ENCODE measurements at regions not wholly inside any gene's neighbourhood (a gene's known extent, or its start where the extent isn't known, plus 50 kb on each side); places are given as distances from the start of the nearest gene placed in this dataset.
A peak's percentile ranks its signal among the peaks of the same experiment; 100 is the strongest.
"Not testable (repeated sequence)": the region's sequence is repeated elsewhere in the genome, so short reads cannot be mapped to it uniquely, and the experiment has no call there.

GRCh38 chr11:34830648-34831047 lies 85.5 kb downstream of the APIP start:
- Histone ChIP-seq H3K4me3 (ENCODE audit: low read length) (no peak overlapping the region), H3K9me3 (replicated peaks; ENCODE audit: control insufficient read depth, low read depth, low read length) (no peaks in the 10 kb centered on the region), H3K4me1 (ENCODE audit: control insufficient read depth, insufficient read depth, low read length) (peaks cover 4% of the 10 kb centered on the region), H3K27me3 (ENCODE audit: control insufficient read depth, insufficient read depth, low read length) (no peaks in the 10 kb centered on the region), H3K36me3 (ENCODE audit: control insufficient read depth, insufficient read depth, low read length) (no peaks in the 10 kb centered on the region), H3K27ac (ENCODE audit: low read length) (no peak overlapping the region)
- WGBS (ENCODE audit: insufficient coverage): 72% methylated on average over 8 of the region's 8 CpGs
- DNase-seq: no peak

DNA sequence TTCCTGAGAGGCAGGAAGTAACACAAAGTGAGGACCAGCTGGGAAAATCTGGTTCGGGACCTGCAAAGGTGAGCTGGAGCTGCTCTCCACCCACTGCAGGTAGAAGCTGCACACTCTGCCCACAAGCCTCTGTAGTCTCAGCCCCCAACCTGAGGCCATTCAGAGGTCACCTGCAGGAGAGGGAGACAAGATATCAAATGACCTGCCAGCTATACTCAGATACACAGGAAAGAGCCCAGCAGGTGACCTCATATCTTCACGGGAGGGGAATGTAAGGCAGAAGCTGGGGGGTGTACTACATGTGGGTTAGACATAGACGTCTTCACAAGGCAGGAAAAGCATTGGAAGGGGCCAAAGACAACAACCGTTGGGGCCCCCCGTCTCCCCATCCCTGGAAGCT lies 86.1 kb downstream of the APIP start:
- H3K4me3 ChIP-seq (ENCODE audit: low read length): no peak overlapping the region
- no peaks in the 10 kb centered on the region for H3K9me3 ChIP-seq (replicated peaks; ENCODE audit: control insufficient read depth, low read depth, low read length)
- DNase-seq: no peak
- no peaks in the 10 kb centered on the region for H3K36me3 ChIP-seq (ENCODE audit: control insufficient read depth, insufficient read depth, low read length)
- H3K27me3 ChIP-seq (ENCODE audit: control insufficient read depth, insufficient read depth, low read length): no peaks in the 10 kb centered on the region
- H3K4me1 ChIP-seq (ENCODE audit: control insufficient read depth, insufficient read depth, low read length): peaks cover 4% of the 10 kb centered on the region
- 41% methylated on average over 3 of the region's 5 CpGs for WGBS (ENCODE audit: insufficient coverage)
- H3K27ac ChIP-seq (ENCODE audit: low read length): no peak overlapping the region

- Histone ChIP-seq H3K4me3 (ENCODE audit: low read length) (no peak overlapping the region), H3K9me3 (replicated peaks; ENCODE audit: control insufficient read depth, low read depth, low read length) (no peaks in the 10 kb centered on the region), H3K27ac (ENCODE audit: low read length) (no peak overlapping the region), H3K27me3 (ENCODE audit: control insufficient read depth, insufficient read depth, low read length) (no peaks in the 10 kb centered on the region), H3K4me1 (ENCODE audit: control insufficient read depth, insufficient read depth, low read length) (peaks cover 9% of the 10 kb centered on the region), H3K36me3 (ENCODE audit: control insufficient read depth, insufficient read depth, low read length) (no peaks in the 10 kb centered on the region)
- no CpG with 5 or more reads among the region's 1 CpG for WGBS (ENCODE audit: insufficient coverage)
- DNase-seq: no peak
Measured at GRCh38 chr11:34827228-34827627, 89.0 kb downstream of the APIP start.

DNA sequence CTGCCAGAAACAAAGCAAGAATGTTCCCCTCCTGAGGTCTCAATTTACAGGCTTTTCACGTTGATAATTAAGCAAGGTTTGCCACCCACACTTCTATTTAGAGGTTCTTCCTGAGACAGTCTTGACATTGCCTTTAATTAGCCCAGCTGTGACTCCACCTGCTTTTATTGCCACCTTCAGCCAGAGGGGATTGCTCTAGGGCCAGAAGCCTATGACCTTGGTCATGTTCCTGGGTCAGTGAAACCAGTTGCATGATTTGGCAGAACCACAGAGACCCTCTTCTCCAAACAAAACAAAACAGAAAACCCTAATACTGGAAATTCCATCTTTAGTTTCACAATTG lies 89.8 kb downstream of the APIP start:
- DNase-seq: no peak
- no peaks in the 10 kb centered on the region for H3K27me3 ChIP-seq (ENCODE audit: control insufficient read depth, insufficient read depth, low read length)
- no CpG with 5 or more reads among the region's 1 CpG for WGBS (ENCODE audit: insufficient coverage)
- no peaks in the 10 kb centered on the region for H3K9me3 ChIP-seq (replicated peaks; ENCODE audit: control insufficient read depth, low read depth, low read length)
- H3K36me3 ChIP-seq (ENCODE audit: control insufficient read depth, insufficient read depth, low read length): no peaks in the 10 kb centered on the region
- no peak overlapping the region for H3K4me3 ChIP-seq (ENCODE audit: low read length)
- peaks cover 9% of the 10 kb centered on the region for H3K4me1 ChIP-seq (ENCODE audit: control insufficient read depth, insufficient read depth, low read length)
- H3K27ac ChIP-seq (ENCODE audit: low read length): no peak overlapping the region

DNA sequence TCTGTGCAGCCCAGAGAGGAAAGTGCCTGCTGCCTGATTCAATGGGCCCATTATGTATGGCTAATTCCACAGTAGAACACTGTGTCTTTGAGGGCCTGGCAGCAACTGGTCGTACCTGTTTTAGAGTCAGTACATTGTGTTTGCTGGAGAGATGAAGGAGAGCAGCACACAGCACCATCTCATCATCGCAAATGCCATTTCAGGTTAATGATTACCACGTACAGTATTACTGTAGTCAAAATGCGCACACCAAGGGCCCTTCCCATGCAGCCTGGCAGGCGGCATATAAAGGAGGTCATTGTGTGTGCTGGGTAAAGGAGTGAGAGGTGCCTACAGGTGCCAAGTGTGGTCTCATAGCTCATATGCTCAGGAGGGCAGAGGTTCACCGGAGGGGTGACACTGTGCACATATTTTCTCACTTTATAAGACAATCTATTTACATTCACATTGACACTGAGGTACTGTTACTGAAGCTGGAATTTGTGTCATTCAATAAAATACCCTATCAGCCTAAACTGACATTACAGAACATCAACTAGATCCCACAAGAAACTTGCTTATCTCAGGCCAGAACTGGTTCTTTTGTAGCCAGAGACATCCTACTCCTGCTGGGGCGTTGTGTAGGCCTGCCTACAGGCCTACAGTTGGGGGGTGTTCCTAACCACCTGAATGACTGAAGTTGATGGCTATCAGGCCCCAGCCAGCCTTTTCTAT lies 90.4 kb downstream of the APIP start:
- 90% methylated on average over 2 of the region's 7 CpGs for WGBS (ENCODE audit: insufficient coverage)
- Histone ChIP-seq H3K36me3 (ENCODE audit: control insufficient read depth, insufficient read depth, low read length) (no peaks in the 10 kb centered on the region), H3K27me3 (ENCODE audit: control insufficient read depth, insufficient read depth, low read length) (no peaks in the 10 kb centered on the region), H3K4me1 (ENCODE audit: control insufficient read depth, insufficient read depth, low read length) (peaks cover 9% of the 10 kb centered on the region), H3K9me3 (replicated peaks; ENCODE audit: control insufficient read depth, low read depth, low read length) (no peaks in the 10 kb centered on the region), H3K27ac (ENCODE audit: low read length) (no peak overlapping the region), H3K4me3 (ENCODE audit: low read length) (no peak overlapping the region)
- DNase-seq: no peak

DNA sequence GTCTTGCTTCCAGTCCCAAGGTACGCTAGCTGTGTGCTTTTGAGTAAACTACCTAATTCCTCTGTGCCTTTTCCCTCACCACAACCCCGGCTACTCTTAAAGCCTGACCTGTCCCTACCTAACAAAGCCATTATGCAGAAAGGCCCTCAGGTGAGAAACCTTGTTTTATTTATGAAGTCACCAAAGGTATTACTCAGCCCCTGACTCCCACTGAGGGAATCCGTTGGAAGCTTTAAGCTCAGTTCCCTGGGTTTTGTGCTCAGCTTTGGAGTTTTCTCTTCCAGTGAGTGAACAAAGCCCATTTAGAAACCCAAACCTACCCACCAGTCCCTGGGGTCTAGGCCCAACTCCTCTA lies 90.9 kb downstream of the APIP start:
- H3K4me3 ChIP-seq (ENCODE audit: low read length): no peak overlapping the region
- H3K27me3 ChIP-seq (ENCODE audit: control insufficient read depth, insufficient read depth, low read length): no peaks in the 10 kb centered on the region
- no peaks in the 10 kb centered on the region for H3K36me3 ChIP-seq (ENCODE audit: control insufficient read depth, insufficient read depth, low read length)
- DNase-seq: no peak
- H3K27ac ChIP-seq (ENCODE audit: low read length): no peak overlapping the region
- peaks cover 7% of the 10 kb centered on the region for H3K4me1 ChIP-seq (ENCODE audit: control insufficient read depth, insufficient read depth, low read length)
- H3K9me3 ChIP-seq (replicated peaks; ENCODE audit: control insufficient read depth, low read depth, low read length): no peaks in the 10 kb centered on the region
- WGBS (ENCODE audit: insufficient coverage): 100% methylated on average over 1 of the region's 3 CpGs

DNA sequence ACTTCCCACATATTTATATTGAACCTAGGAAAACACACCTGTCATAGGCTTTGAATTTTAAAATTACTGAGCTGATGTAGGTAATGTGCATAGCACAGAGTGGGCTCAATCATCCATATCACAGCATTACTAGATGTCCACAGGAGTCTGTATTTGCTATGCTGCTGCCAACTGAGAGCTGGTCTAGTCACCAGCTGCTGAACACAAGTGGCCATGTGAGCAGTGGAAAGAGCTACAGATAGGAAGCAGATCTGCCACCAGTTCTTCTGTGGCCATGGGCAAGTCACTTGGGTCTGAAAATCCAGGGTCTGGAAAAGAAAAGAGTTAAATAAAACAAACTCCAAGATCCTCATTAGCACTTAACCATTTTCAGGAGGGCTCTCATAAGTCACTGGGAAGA lies 91.8 kb downstream of the APIP start:
- no peaks in the 10 kb centered on the region for H3K27me3 ChIP-seq (ENCODE audit: control insufficient read depth, insufficient read depth, low read length)
- no peaks in the 10 kb centered on the region for H3K9me3 ChIP-seq (replicated peaks; ENCODE audit: control insufficient read depth, low read depth, low read length)
- peaks cover 5% of the 10 kb centered on the region for H3K4me1 ChIP-seq (ENCODE audit: control insufficient read depth, insufficient read depth, low read length)
- no peaks in the 10 kb centered on the region for H3K36me3 ChIP-seq (ENCODE audit: control insufficient read depth, insufficient read depth, low read length)
- no peak for DNase-seq
- H3K4me3 ChIP-seq (ENCODE audit: low read length): no peak overlapping the region
- H3K27ac ChIP-seq (ENCODE audit: low read length): no peak overlapping the region

DNA sequence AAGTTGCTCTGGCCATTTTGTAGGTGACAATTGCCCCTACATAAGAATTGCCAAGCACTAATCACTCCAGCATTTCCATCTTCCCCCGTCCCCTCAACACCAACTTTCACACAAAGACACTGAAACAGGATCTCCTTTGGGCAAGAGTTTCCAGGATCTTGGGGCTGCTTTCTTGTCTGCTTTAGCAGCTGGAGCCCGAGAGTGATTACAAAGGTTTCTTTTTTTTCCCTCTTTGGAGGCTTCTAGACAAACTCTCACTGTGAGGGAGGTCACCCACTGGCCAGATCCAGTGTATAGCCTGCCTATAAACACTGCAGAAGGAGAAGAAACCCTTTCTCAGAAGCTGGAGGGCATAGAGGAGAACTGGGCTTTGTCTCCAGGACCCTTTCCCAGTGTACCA lies 92.5 kb downstream of the APIP start:
- Histone ChIP-seq H3K4me3 (ENCODE audit: low read length) (no peak overlapping the region), H3K9me3 (replicated peaks; ENCODE audit: control insufficient read depth, low read depth, low read length) (no peaks in the 10 kb centered on the region), H3K36me3 (ENCODE audit: control insufficient read depth, insufficient read depth, low read length) (no peaks in the 10 kb centered on the region), H3K4me1 (ENCODE audit: control insufficient read depth, insufficient read depth, low read length) (peaks cover 5% of the 10 kb centered on the region), H3K27ac (ENCODE audit: low read length) (no peak overlapping the region), H3K27me3 (ENCODE audit: control insufficient read depth, insufficient read depth, low read length) (no peaks in the 10 kb centered on the region)
- 40% methylated on average over 1 of the region's 2 CpGs for WGBS (ENCODE audit: insufficient coverage)
- peak; percentile 27 for DNase-seq

GRCh38 chr11:34823197-34823596 lies 93.0 kb downstream of the APIP start:
- Histone ChIP-seq H3K36me3 (ENCODE audit: control insufficient read depth, insufficient read depth, low read length) (no peaks in the 10 kb centered on the region), H3K9me3 (replicated peaks; ENCODE audit: control insufficient read depth, low read depth, low read length) (no peaks in the 10 kb centered on the region), H3K27ac (ENCODE audit: low read length) (no peak overlapping the region), H3K27me3 (ENCODE audit: control insufficient read depth, insufficient read depth, low read length) (no peaks in the 10 kb centered on the region), H3K4me1 (ENCODE audit: control insufficient read depth, insufficient read depth, low read length) (peaks cover 5% of the 10 kb centered on the region), H3K4me3 (ENCODE audit: low read length) (no peak overlapping the region)
- no peak for DNase-seq
- 83% methylated on average over 3 of the region's 3 CpGs for WGBS (ENCODE audit: insufficient coverage)

DNA sequence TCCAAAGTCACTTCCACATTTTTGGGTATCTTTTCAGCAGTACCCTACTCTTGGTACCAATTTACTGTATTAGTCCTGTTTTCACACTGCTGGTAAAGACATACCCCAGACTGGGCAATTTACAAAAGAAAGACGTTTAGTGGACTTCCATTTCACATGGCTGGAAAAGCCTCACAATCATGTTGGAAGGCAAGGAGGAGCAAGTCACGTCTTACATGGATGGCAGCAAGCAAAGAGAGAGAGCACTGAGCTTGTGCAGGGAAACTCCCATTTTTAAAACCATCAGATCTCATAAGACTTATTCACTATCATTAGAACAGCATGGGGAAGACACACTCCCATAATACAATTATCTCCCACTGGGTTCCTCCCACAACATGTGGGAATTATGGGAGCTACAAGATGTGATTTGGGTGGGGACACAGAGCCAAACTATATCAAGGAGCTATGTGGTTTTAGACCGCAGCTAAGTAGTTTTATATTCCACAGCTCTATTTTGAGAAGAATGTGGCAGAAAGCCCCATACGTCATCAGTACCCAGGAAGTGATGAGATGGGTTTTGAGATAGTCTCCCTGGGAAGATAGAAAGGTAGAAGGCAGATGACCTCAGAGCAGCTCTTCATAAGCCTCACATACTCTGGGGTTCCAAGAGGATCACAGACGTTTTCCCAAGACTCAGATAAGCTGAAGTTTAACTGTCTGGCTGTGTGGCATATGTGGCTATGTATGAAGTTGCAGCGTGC lies 96.3 kb downstream of the APIP start:
- Histone ChIP-seq H3K27ac (ENCODE audit: low read length) (no peak overlapping the region), H3K4me1 (ENCODE audit: control insufficient read depth, insufficient read depth, low read length) (peaks cover 5% of the 10 kb centered on the region), H3K27me3 (ENCODE audit: control insufficient read depth, insufficient read depth, low read length) (no peaks in the 10 kb centered on the region), H3K4me3 (ENCODE audit: low read length) (no peak overlapping the region), H3K36me3 (ENCODE audit: control insufficient read depth, insufficient read depth, low read length) (no peaks in the 10 kb centered on the region), H3K9me3 (replicated peaks; ENCODE audit: control insufficient read depth, low read depth, low read length) (no peaks in the 10 kb centered on the region)
- DNase-seq: no peak
- 75% methylated on average over 3 of the region's 6 CpGs for WGBS (ENCODE audit: insufficient coverage)

DNA sequence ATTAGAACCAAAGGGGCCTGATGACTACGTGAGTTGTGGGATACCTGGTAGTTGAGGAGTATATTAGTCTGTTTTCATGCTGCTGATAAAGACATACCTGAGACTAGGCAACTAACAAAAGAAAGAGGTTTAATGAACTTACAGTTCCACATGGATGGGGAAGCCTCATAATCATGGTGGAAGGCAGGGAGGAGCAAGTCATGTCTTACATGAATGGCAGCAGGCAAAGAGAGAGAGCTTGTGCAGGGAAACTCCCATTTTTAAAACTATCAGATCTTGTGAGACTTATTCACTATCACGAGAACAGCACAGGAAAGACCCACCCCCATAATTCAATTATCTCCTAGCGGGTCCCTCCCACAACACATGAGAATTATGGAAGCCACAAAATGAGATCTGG lies 98.4 kb downstream of the APIP start:
- not testable (repeated sequence) for H3K27me3 ChIP-seq (ENCODE audit: control insufficient read depth, insufficient read depth, low read length); H3K9me3 ChIP-seq (replicated peaks; ENCODE audit: control insufficient read depth, low read depth, low read length); H3K36me3 ChIP-seq (ENCODE audit: control insufficient read depth, insufficient read depth, low read length); H3K27ac ChIP-seq (ENCODE audit: low read length); DNase-seq; H3K4me3 ChIP-seq (ENCODE audit: low read length); H3K4me1 ChIP-seq (ENCODE audit: control insufficient read depth, insufficient read depth, low read length)
- 86% methylated on average over 1 of the region's 3 CpGs for WGBS (ENCODE audit: insufficient coverage)
